GM23248 (cell line): ENCODE measurements at regions not wholly inside any gene's neighbourhood (a gene's known extent, or its start where the extent isn't known, plus 50 kb on each side); places are given as distances from the start of the nearest gene placed in this dataset.
A peak's percentile ranks its signal among the peaks of the same experiment; 100 is the strongest.

Experiments
- DNase-seq: peaks from one replicate; pipeline ENCODE4 v3.0.0-alpha.2; 2015
- H2AFZ ChIP-seq: fragments of 200-600 bp; sonication (generic); 2 replicates; pipeline ENCODE4 v1.6.1; 2016; ENCODE audit warnings: antibody characterized with exemption
- H3F3A ChIP-seq: fragments of 200-600 bp; sonication (generic); 2 replicates; pipeline ENCODE4 v1.6.1; 2016; ENCODE audit warnings: mild to moderate bottlenecking, antibody characterized with exemption, mixed run types; ENCODE audit not compliant: insufficient read depth
- H3K27ac ChIP-seq: fragments of 200-600 bp; sonication (generic); 2 replicates; pipeline ENCODE4 v1.5.1; 2016; ENCODE audit warnings: mild to moderate bottlenecking
- H3K27me3 ChIP-seq: fragments of 200-600 bp; sonication (generic); replicated peaks from 2 replicates; pipeline ENCODE4 v1.6.1; 2016; ENCODE audit warnings: mild to moderate bottlenecking; ENCODE audit not compliant: insufficient read depth
- H3K36me3 ChIP-seq: fragments of 200-600 bp; sonication (generic); 2 replicates; pipeline ENCODE4 v1.6.1; 2016; ENCODE audit warnings: low read depth, mild to moderate bottlenecking
- H3K4me1 ChIP-seq: fragments of 200-600 bp; sonication (generic); 2 replicates; pipeline ENCODE4 v1.6.1; 2016; ENCODE audit warnings: mild to moderate bottlenecking; ENCODE audit not compliant: insufficient read depth
- H3K4me2 ChIP-seq: fragments of 200-600 bp; sonication (generic); one replicate; pipeline ENCODE4 v1.6.1; 2016; ENCODE audit warnings: mild to moderate bottlenecking; ENCODE audit not compliant: unreplicated experiment
- H3K4me3 ChIP-seq: fragments of 200-600 bp; sonication (generic); 2 replicates; pipeline ENCODE4 v1.5.1; 2016; ENCODE audit warnings: mild to moderate bottlenecking
- H3K79me2 ChIP-seq: fragments of 200-600 bp; sonication (generic); 2 replicates; pipeline ENCODE4 v1.6.1; 2016; ENCODE audit warnings: mild to moderate bottlenecking; ENCODE audit not compliant: insufficient read depth
- H3K9ac ChIP-seq: fragments of 200-600 bp; sonication (generic); 2 replicates; pipeline ENCODE4 v1.6.1; 2016; ENCODE audit warnings: mild to moderate bottlenecking
- H3K9me2 ChIP-seq: fragments of 200-600 bp; sonication (generic); 2 replicates; pipeline ENCODE4 v1.6.1; 2016; ENCODE audit warnings: mixed run types, mild to moderate bottlenecking, moderate library complexity; ENCODE audit not compliant: insufficient read depth
- H3K9me3 ChIP-seq: fragments of 200-600 bp; sonication (generic); one replicate; pipeline ENCODE4 v1.6.1; 2017; ENCODE audit warnings: low read depth
- H4K20me1 ChIP-seq: fragments of 200-600 bp; sonication (generic); 2 replicates; pipeline ENCODE4 v1.6.0; 2016; ENCODE audit not compliant: insufficient read depth
- EZH2 ChIP-seq: fragments of 200-600 bp; sonication (generic); IDR thresholded peaks from 2 replicates; pipeline ENCODE4 v1.6.1; 2018; ENCODE audit warnings: antibody characterized with exemption, mild to moderate bottlenecking; ENCODE audit not compliant: insufficient read depth, poor library complexity, severe bottlenecking
- EZH2phosphoT487 ChIP-seq: fragments of 200-600 bp; sonication (generic); IDR thresholded peaks from 2 replicates; pipeline ENCODE4 v1.6.1; 2018; ENCODE audit warnings: antibody characterized with exemption, moderate library complexity, mild to moderate bottlenecking, low read depth; ENCODE audit not compliant: insufficient read depth
- WGBS, 2 experiments: methylation state at CpG; one replicate each; pipeline ENCODE4 v1.1.6; 2015 to 2017; ENCODE audit warnings: low lambda C conversion rate in 2 of 2, low coverage in 1 of 2; ENCODE audit errors: missing lambda C conversion rate in 2 of 2; 5-methylcytosine and 5-hydroxymethylcytosine counted together
- in situ Hi-C: fragments of 300-500 bp; cut with MboI; formaldehyde crosslinking; loops from 2 replicates; pipeline ENCODE4 v1.15.0; 2020

DNA sequence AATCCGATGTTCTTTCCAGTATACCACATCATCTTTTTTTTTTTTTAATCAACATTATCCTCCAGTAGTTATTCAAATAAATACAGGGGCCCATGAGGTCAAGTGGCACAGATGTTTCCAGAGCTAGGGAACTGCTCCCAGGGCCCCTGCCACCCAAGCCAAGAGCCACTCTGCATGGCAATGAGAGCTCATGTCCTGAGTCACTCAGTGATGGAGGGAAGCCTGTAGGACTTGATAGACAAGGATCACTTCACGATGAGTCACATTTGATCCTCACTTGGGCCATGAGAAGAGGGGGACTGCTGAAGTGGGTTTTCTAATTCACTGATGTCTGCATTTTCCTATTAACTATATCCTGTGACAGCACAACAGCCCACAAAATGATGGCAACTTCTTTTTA lies 127.0 kb upstream of the PKDCC start:
- no peak overlapping the region for H3K9ac ChIP-seq
- no peaks in the 10 kb centered on the region for H3K4me1 ChIP-seq
- no peaks in the 10 kb centered on the region for H3K27me3 ChIP-seq
- H3K4me2 ChIP-seq = no peak overlapping the region
- no peak for DNase-seq
- H3F3A ChIP-seq = no peaks in the 10 kb centered on the region
- no peak overlapping the region for H2AFZ ChIP-seq
- no peaks in the 10 kb centered on the region for H3K9me3 ChIP-seq
- in situ Hi-C loops = no loop called here
- no peaks in the 10 kb centered on the region for H3K79me2 ChIP-seq
- TF ChIP-seq EZH2phosphoT487 = no peak
- no peak for TF ChIP-seq EZH2
- H4K20me1 ChIP-seq = no peaks in the 10 kb centered on the region
- WGBS, 2 experiments = 81% methylated on average over 2 of the region's 2 CpGs
- no peak overlapping the region for H3K4me3 ChIP-seq
- no peaks in the 10 kb centered on the region for H3K36me3 ChIP-seq
- H3K27ac ChIP-seq = no peak overlapping the region
- no peaks in the 10 kb centered on the region for H3K9me2 ChIP-seq

DNA sequence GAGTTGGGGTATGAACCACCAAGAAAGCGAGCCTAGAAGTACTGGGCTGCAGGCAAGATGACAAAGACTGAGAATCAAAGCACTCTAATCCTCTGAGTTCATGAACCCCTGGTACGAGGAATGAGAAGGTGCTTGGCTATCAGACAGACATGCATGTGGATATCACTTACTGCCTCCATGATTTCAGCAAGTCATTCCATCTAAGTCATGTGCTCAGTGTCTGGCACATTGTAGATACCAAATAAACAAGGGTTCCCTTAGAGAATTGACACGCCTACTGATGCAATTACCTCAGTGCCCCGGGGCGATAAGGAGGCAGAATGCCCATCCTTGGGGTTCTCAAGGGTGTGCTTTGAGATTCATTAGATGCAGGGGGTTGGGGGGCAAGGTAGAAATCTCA lies 125.6 kb upstream of the PKDCC start:
- no peaks in the 10 kb centered on the region for H3K27me3 ChIP-seq
- no peaks in the 10 kb centered on the region for H4K20me1 ChIP-seq
- no peaks in the 10 kb centered on the region for H3K9me3 ChIP-seq
- no peak overlapping the region for H3K4me3 ChIP-seq
- no peak overlapping the region for H2AFZ ChIP-seq
- peaks cover 3% of the 10 kb centered on the region for H3K4me1 ChIP-seq
- H3K4me2 ChIP-seq = no peak overlapping the region
- in situ Hi-C loops = no loop called here
- WGBS, 2 experiments = 28 to 32% methylated on average over 5 of the region's 5 CpGs
- H3F3A ChIP-seq = no peaks in the 10 kb centered on the region
- no peaks in the 10 kb centered on the region for H3K79me2 ChIP-seq
- no peak overlapping the region for H3K9ac ChIP-seq
- no peak for TF ChIP-seq EZH2
- TF ChIP-seq EZH2phosphoT487 = no peak
- no peaks in the 10 kb centered on the region for H3K9me2 ChIP-seq
- no peak overlapping the region for H3K27ac ChIP-seq
- DNase-seq = peak; percentile 45
- H3K36me3 ChIP-seq = no peaks in the 10 kb centered on the region

- Histone ChIP-seq H3K9ac (no peak overlapping the region), H3K27me3 (no peaks in the 10 kb centered on the region), H2AFZ (no peak overlapping the region), H3K9me2 (no peaks in the 10 kb centered on the region), H3K4me3 (no peak overlapping the region), H3K79me2 (no peaks in the 10 kb centered on the region), H3K4me2 (no peak overlapping the region), H3F3A (peaks cover 5% of the 10 kb centered on the region; the same call in 1 of the 2 replicates), H3K36me3 (no peaks in the 10 kb centered on the region), H3K9me3 (no peaks in the 10 kb centered on the region), H3K27ac (no peak overlapping the region), H4K20me1 (no peaks in the 10 kb centered on the region), H3K4me1 (peaks cover 13% of the 10 kb centered on the region)
- WGBS, 2 experiments = 56 to 57% methylated on average over 9 of the region's 9 CpGs
- DNase-seq = no peak
- no peak for TF ChIP-seq EZH2phosphoT487
- no peak for TF ChIP-seq EZH2
- in situ Hi-C loops = no loop called here
These were observed 124.5 kb upstream of the PKDCC start for GRCh38 chr2:41923156-41923786.

DNA sequence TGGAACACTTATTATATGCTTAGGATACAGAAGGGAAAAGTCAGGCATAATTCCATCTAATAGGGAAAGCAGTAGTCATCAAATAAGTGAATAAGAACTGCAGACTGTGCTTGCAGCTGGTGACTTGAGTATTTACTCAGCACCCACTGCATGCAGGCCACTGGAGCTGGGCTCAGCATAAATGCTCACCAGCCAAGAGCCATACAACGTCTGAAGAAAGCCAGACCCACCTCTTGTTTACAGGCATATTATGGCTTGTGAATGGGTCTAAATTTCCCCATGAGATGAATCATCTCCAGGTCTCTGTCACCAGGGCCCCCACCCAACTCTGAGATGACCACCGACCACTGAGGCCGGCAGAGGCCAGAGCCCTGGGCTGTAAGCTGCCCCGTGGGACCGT lies 123.8 kb upstream of the PKDCC start:
- Histone ChIP-seq H3K79me2 (no peaks in the 10 kb centered on the region), H3K9me3 (no peaks in the 10 kb centered on the region), H3K9ac (no peak overlapping the region), H3K4me1 (peaks cover 18% of the 10 kb centered on the region), H3K27ac (no peak overlapping the region), H3K4me2 (no peak overlapping the region), H3K4me3 (no peak overlapping the region), H3K9me2 (no peaks in the 10 kb centered on the region), H3K36me3 (no peaks in the 10 kb centered on the region), H3F3A (peaks cover 7% of the 10 kb centered on the region; the same call in 1 of the 2 replicates), H2AFZ (no peak overlapping the region), H3K27me3 (no peaks in the 10 kb centered on the region), H4K20me1 (no peaks in the 10 kb centered on the region)
- TF ChIP-seq EZH2 (no peak), EZH2phosphoT487 (no peak)
- whole genome bisulfite sequencing, 2 experiments = 63 to 70% methylated on average over 5 of the region's 5 CpGs
- in situ Hi-C loops = no loop called here
- no peak for DNase-seq
